HG03045 (cell line): ENCODE measurements at regions not wholly inside any gene's neighbourhood (a gene's known extent, or its start where the extent isn't known, plus 50 kb on each side); places are given as distances from the start of the nearest gene placed in this dataset.

Experiments used
- ATAC-seq: cut with Tn5 transposase; IDR thresholded peaks from one replicate; pipeline ENCODE4 v1.9.1; 2021; ENCODE audit warnings: mild to moderate bottlenecking, moderate library complexity; ENCODE audit not compliant: unreplicated experiment

- no peak for ATAC-seq
Observed at GRCh38 chr1:200354243-200354642, 55.6 kb downstream of the ZNF281 start.

GRCh38 chr1:200353232-200353631, 56.6 kb downstream of the ZNF281 start:
- no peak for ATAC-seq

- no peak for ATAC-seq
Observed at GRCh38 chr1:200351826-200352549, 57.8 kb downstream of the ZNF281 start.

- no peak for ATAC-seq
Observed at GRCh38 chr1:200351425-200351824, 58.4 kb downstream of the ZNF281 start.

- no peak for ATAC-seq
Observed at GRCh38 chr1:200346700-200347099, 63.1 kb downstream of the ZNF281 start.

- ATAC-seq = no peak
Observed at GRCh38 chr1:200345520-200345919, 64.3 kb downstream of the ZNF281 start.

GRCh38 chr1:200343874-200344273, 66.0 kb downstream of the ZNF281 start:
- ATAC-seq = no peak

GRCh38 chr1:200342511-200343311, 67.1 kb downstream of the ZNF281 start:
- no peak for ATAC-seq

- no peak for ATAC-seq
Observed at GRCh38 chr1:200338451-200338850, 71.4 kb downstream of the ZNF281 start.

GRCh38 chr1:200337831-200338230, 72.0 kb downstream of the ZNF281 start:
- no peak for ATAC-seq

- ATAC-seq = no peak
Observed at GRCh38 chr1:200337410-200337809, 72.4 kb downstream of the ZNF281 start.

- no peak for ATAC-seq
Observed at GRCh38 chr1:200336901-200337391, 72.9 kb downstream of the ZNF281 start.

GRCh38 chr1:200336101-200336845, 73.6 kb downstream of the ZNF281 start:
- no peak for ATAC-seq

GRCh38 chr1:200334661-200335256, 75.1 kb downstream of the ZNF281 start:
- no peak for ATAC-seq

GRCh38 chr1:200333329-200333728, 76.5 kb downstream of the ZNF281 start:
- no peak for ATAC-seq

GRCh38 chr1:200332716-200333115, 77.1 kb downstream of the ZNF281 start:
- no peak for ATAC-seq

GRCh38 chr1:200330741-200331428, 79.0 kb downstream of the ZNF281 start:
- ATAC-seq = no peak

- no peak for ATAC-seq
Observed at GRCh38 chr1:200329208-200329882, 80.5 kb downstream of the ZNF281 start.

GRCh38 chr1:200328379-200328778, 81.5 kb downstream of the ZNF281 start:
- no peak for ATAC-seq

- ATAC-seq = no peak
Observed at GRCh38 chr1:200323856-200324400, 85.9 kb downstream of the ZNF281 start.
